Endothelial cell of umbilical vein (primary cell): ENCODE measurements at regions not wholly inside any gene's neighbourhood (a gene's known extent, or its start where the extent isn't known, plus 50 kb on each side); places are given as distances from the start of the nearest gene placed in this dataset.

Experiments used
- BruUV-seq: library from RNA; stranded (reverse); fragments of 400-500 nt; replicated peaks from 2 replicates; lab custom pipeline; 2021; lab: Mats Ljungman, UMichigan
- CTCF ChIA-PET: fragments of 300-600, 350-600 bp; sonication (Branson Sonifier 250); formaldehyde crosslinking; loops from one replicate; lab custom pipeline; 2021; ENCODE audit warnings: antibody characterized with exemption, inconsistent platforms; lab: Charles Lee
- POLR2A ChIA-PET: fragments of 300-600, 350-600 bp; sonication (Branson Sonifier 250); formaldehyde crosslinking; loops from one replicate; lab custom pipeline; 2021; ENCODE audit warnings: antibody characterized with exemption, inconsistent platforms; lab: Charles Lee
- DNase-seq: peaks from one replicate; pipeline ENCODE4 v3.0.0-alpha.2; 2011; ENCODE audit warnings: low read depth, low spot score
- FAIRE-seq: peaks from 2 replicates; lab custom pipeline; 2011; peaks lifted over from hg19 to GRCh38; lab: Jason Lieb, UNC
- H2AFZ ChIP-seq: 2 replicates; pipeline ENCODE4 v1.6.0; 2012; ENCODE audit warnings: low read depth, low read length, control low read depth, inconsistent platforms
- H3K27ac ChIP-seq: 2 replicates; pipeline ENCODE4 v1.5.1; 2011; ENCODE audit warnings: low read depth, mild to moderate bottlenecking, control low read depth, low read length, moderate library complexity; ENCODE audit not compliant: insufficient read depth
- H3K27me3 ChIP-seq, 2 experiments: 2 replicates each; pipeline versions ENCODE4 v1.6.0 to v1.6.1; 2011; ENCODE audit warnings: low read length in 2 of 2, mixed read lengths in 1 of 2; ENCODE audit not compliant: control insufficient read depth in 2 of 2, insufficient read depth in 2 of 2
- H3K36me3 ChIP-seq, 2 experiments: 2 replicates in 1 of 2; 3 replicates in 1 of 2; pipeline ENCODE4 v1.5.1; 2011; ENCODE audit warnings: low read length in 2 of 2, mild to moderate bottlenecking in 1 of 2, moderate library complexity in 1 of 2; ENCODE audit not compliant: control insufficient read depth in 2 of 2, insufficient read depth in 2 of 2; ENCODE audit errors: extremely low read depth in 1 of 2
- H3K4me1 ChIP-seq: 3 replicates; pipeline ENCODE4 v1.5.1; 2011; ENCODE audit warnings: mild to moderate bottlenecking, low read length; ENCODE audit not compliant: control insufficient read depth, insufficient read depth; ENCODE audit errors: extremely low read depth
- H3K4me2 ChIP-seq: 2 replicates; pipeline ENCODE4 v1.6.1; 2011; ENCODE audit warnings: low read length, control low read depth, mixed read lengths; ENCODE audit not compliant: insufficient read depth
- H3K4me3 ChIP-seq, 3 experiments: fragments of 200-600 bp in 1 of 3; sonication (generic), shearing (Covaris generic) in 1 of 3; replicated peaks in 1 of 3; 2 replicates each; pipeline ENCODE4 v1.5.1; 2011 to 2016; ENCODE audit warnings: control low read depth in 3 of 3, low read length in 3 of 3, mild to moderate bottlenecking in 2 of 3, inconsistent platforms in 1 of 3, low read depth in 1 of 3, moderate library complexity in 1 of 3; ENCODE audit not compliant: insufficient read depth in 1 of 3
- H3K79me2 ChIP-seq: 2 replicates; pipeline ENCODE4 v1.6.0; 2012; ENCODE audit warnings: low read length, inconsistent platforms; ENCODE audit not compliant: control insufficient read depth, insufficient read depth
- H3K9ac ChIP-seq: replicated peaks from 2 replicates; pipeline ENCODE3; 2011; ENCODE audit warnings: low read length, control low read depth; ENCODE audit not compliant: insufficient read depth; ENCODE audit errors: extremely low read depth
- H3K9me1 ChIP-seq: replicated peaks from 3 replicates; pipeline ENCODE4 v1.6.0; 2011; ENCODE audit warnings: mild to moderate bottlenecking, low read length; ENCODE audit not compliant: control insufficient read depth, insufficient read depth; ENCODE audit errors: extremely low read depth
- H3K9me3 ChIP-seq: replicated peaks from 2 replicates; pipeline ENCODE4 v1.5.1; 2012; ENCODE audit warnings: low read length, inconsistent platforms; ENCODE audit not compliant: control insufficient read depth, insufficient read depth
- H4K20me1 ChIP-seq: replicated peaks from 2 replicates; pipeline ENCODE3; 2011; ENCODE audit warnings: mild to moderate bottlenecking, low read length; ENCODE audit not compliant: control insufficient read depth, insufficient read depth; ENCODE audit errors: extremely low read depth
- FOS ChIP-seq: IDR thresholded peaks from 2 replicates; pipeline ENCODE4 v1.6.1; 2011; ENCODE audit warnings: mild to moderate bottlenecking, low read length, moderate library complexity, borderline replicate concordance; ENCODE audit not compliant: insufficient read depth
- MAX ChIP-seq: IDR thresholded peaks from 2 replicates; pipeline ENCODE4 v1.6.1; 2011; ENCODE audit not compliant: insufficient read depth, insufficient read length
- POLR2A ChIP-seq: IDR thresholded peaks from 2 replicates; pipeline ENCODE4 v1.6.1; 2012; ENCODE audit warnings: low read depth, mild to moderate bottlenecking, control low read depth, low read length
- POLR2AphosphoS5 ChIP-seq: IDR thresholded peaks from 2 replicates; pipeline ENCODE4 v1.6.1; 2012; ENCODE audit warnings: low read depth, mild to moderate bottlenecking, control low read depth, low read length, moderate library complexity; ENCODE audit not compliant: insufficient read depth
- dilution Hi-C: fragments of 300-500 bp; cut with MboI; formaldehyde crosslinking; loops from one replicate; pipeline ENCODE4 v1.15.0; 2019; ENCODE audit warnings: low sequenced_read_pairs; ENCODE audit not compliant: extremely low pct_ligation_motif_present
- intact Hi-C: fragments of 100-400 bp; cut with micrococcal nuclease; formaldehyde crosslinking; loops from one replicate; pipeline ENCODE4 v1.10.0; 2022

- peaks cover 12 to 20% of the 10 kb centered on the region in 2 experiments for H3K27me3 ChIP-seq
- H3K9me1 ChIP-seq = no peaks in the 10 kb centered on the region
- H3K4me1 ChIP-seq = no peaks in the 10 kb centered on the region
- no peaks in the 10 kb centered on the region for H3K9me3 ChIP-seq
- TF ChIP-seq POLR2AphosphoS5 (no peak), FOS (no peak)
- no peak for DNase-seq
- H3K9ac ChIP-seq = no peak overlapping the region
- no peak for FAIRE-seq
- POLR2A ChIA-PET = no interaction called here
- no peaks in the 10 kb centered on the region for H3K79me2 ChIP-seq
- intact Hi-C loops = no loop called here
- H3K4me3 ChIP-seq = no peak overlapping the region
- H2AFZ ChIP-seq = no peak overlapping the region
- BruUV-seq = no TSS peak
- H3K36me3 ChIP-seq = no peaks in the 10 kb centered on the region
- CTCF ChIA-PET = interaction anchor here (0.6 to 3.7 kb wide), 4 partner anchors 15 to 282 kb away, joined by 3 to 27 read pairs (median 5); no protein-coding TSS in a partner anchor
- H3K4me2 ChIP-seq = no peak overlapping the region
- H3K27ac ChIP-seq = no peak overlapping the region
- H4K20me1 ChIP-seq = no peaks in the 10 kb centered on the region
- dilution Hi-C loops = no loop called here
Measured at GRCh38 chr5:71838286-71838685, 119.2 kb downstream of the CARTPT start.

- dilution Hi-C loops (no loop called here), intact Hi-C loops (no loop called here)
- Histone ChIP-seq H3K9ac (no peak overlapping the region), H3K4me3 (no peak overlapping the region), H3K27ac (no peak overlapping the region), H3K79me2 (no peaks in the 10 kb centered on the region), H3K36me3 (no peaks in the 10 kb centered on the region), H3K4me2 (no peak overlapping the region), H3K9me1 (no peaks in the 10 kb centered on the region), H3K4me1 (no peaks in the 10 kb centered on the region), H3K9me3 (no peaks in the 10 kb centered on the region), H4K20me1 (no peaks in the 10 kb centered on the region), H2AFZ (no peak overlapping the region), H3K27me3 (peaks cover 12 to 27% of the 10 kb centered on the region in 2 experiments)
- ChIA-PET CTCF (interaction anchor here (1.5 to 3.7 kb wide), 3 partner anchors 16 to 179 kb away, joined by 4 to 27 read pairs (median 6); no protein-coding TSS in a partner anchor), POLR2A (no interaction called here)
- TF ChIP-seq MAX = no peak
- TF ChIP-seq POLR2A = no peak
- FAIRE-seq = no peak
- no TSS peak for BruUV-seq
- no peak for DNase-seq
Measured at GRCh38 chr5:71839096-71839884, 120.2 kb downstream of the CARTPT start.
